Gastrocnemius medialis (tissue), 4 donors: ENCODE measurements at regions not wholly inside any gene's neighbourhood (a gene's known extent, or its start where the extent isn't known, plus 50 kb on each side); places are given as distances from the start of the nearest gene placed in this dataset.

Experiments used
- ATAC-seq, 2 donors: fragments of 150-250 bp; one replicate each; pipeline ENCODE4 v1.9.1; 2016
- DNase-seq, 2 donors: peaks; one replicate each; pipeline ENCODE4 v3.0.0-alpha.2; 2019
- H3K27ac ChIP-seq, 4 donors: fragments of 200-600 bp; sonication (generic); 1 replicate in 1 of 4; 2 replicates in 3 of 4; pipeline ENCODE4 v1.5.1; 2016 to 2018; ENCODE audit warnings: mild to moderate bottlenecking in 2 of 4, moderate library complexity in 1 of 4
- H3K27me3 ChIP-seq, 3 donors: fragments of 200-600 bp; sonication (generic) in 2 of 3; 1 replicate in 1 of 3; 2 replicates in 2 of 3; pipeline versions ENCODE4 v1.5.1 to v1.6.0; 2016 to 2019; ENCODE audit warnings: mild to moderate bottlenecking in 1 of 3, moderate library complexity in 1 of 3
- H3K36me3 ChIP-seq, 2 donors: fragments of 200-600 bp; sonication (generic) in 1 of 2; one replicate each; pipeline ENCODE4 v1.5.1; 2017 to 2018
- H3K4me1 ChIP-seq, 2 donors: fragments of 200-600 bp; sonication (generic) in 1 of 2; one replicate each; pipeline ENCODE4 v1.5.1; 2016 to 2017; ENCODE audit warnings: mild to moderate bottlenecking in 2 of 2
- H3K4me3 ChIP-seq, 4 donors: fragments of 200-600 bp; sonication (generic) in 3 of 4; 1 replicate in 1 of 4; 2 replicates in 3 of 4; pipeline ENCODE4 v1.5.1; 2016 to 2019; ENCODE audit warnings: mild to moderate bottlenecking in 2 of 4
- H3K9me3 ChIP-seq, 3 donors: fragments of 200-600 bp; sonication (generic) in 2 of 3; 1 replicate in 1 of 3; 2 replicates in 2 of 3; pipeline ENCODE4 v1.5.1; 2016 to 2019
- CTCF ChIP-seq, 5 experiments: fragments of 450-650 bp in 3 of 5; fragments of 200-600 bp in 2 of 5; sonication (generic) in 2 of 5; IDR thresholded peaks in 4 of 5; conservative IDR thresholded peaks in 1 of 5; 1 replicate in 4 of 5; 2 replicates in 1 of 5; pipeline ENCODE4 v1.5.1; 2016 to 2019; ENCODE audit warnings: antibody characterized with exemption in 5 of 5, mild to moderate bottlenecking in 3 of 5, moderate library complexity in 3 of 5
- POLR2A ChIP-seq, 2 donors: fragments of 450-650 bp; IDR thresholded peaks; one replicate each; pipeline ENCODE4 v1.6.1; 2017; ENCODE audit warnings: antibody characterized with exemption in 2 of 2, mild to moderate bottlenecking in 2 of 2, moderate library complexity in 2 of 2
- in situ Hi-C, 4 donors: fragments of 200-750 bp; cut with MboI; loops; one replicate each; pipeline versions ENCODE4 v1.15.0 to v1.8.0; 2017; ENCODE audit warnings: low sequenced_read_pairs in 4 of 4
- intact Hi-C: fragments of 100-400 bp; cut with DNase I; formaldehyde crosslinking; loops from one replicate; pipeline ENCODE4 v1.15.1; 2023; ENCODE audit warnings: low total_unique reads

GRCh38 chr20:21653628-21654027, 51.8 kb upstream of the PAX1 start:
- DNase-seq: no peak
- H3K27ac ChIP-seq: no peak overlapping the region
- H3K36me3 ChIP-seq: no peaks in the 10 kb centered on the region
- no peaks in the 10 kb centered on the region for H3K9me3 ChIP-seq
- TF ChIP-seq CTCF (IDR thresholded peaks at IDR 0.05 in 4 of 5, conservative IDR thresholded peaks at IDR 0.05 in 1 of 5) (no peak), POLR2A (IDR thresholded peaks at IDR 0.05) (no peak)
- H3K4me1 ChIP-seq: no peaks in the 10 kb centered on the region
- no peak for ATAC-seq
- intact Hi-C loops: no loop called here
- in situ Hi-C loops: no loop called here
- H3K27me3 ChIP-seq: peaks cover 0 to 6% (median 0%) of the 10 kb centered on the region in 3 donors
- no peak overlapping the region for H3K4me3 ChIP-seq

- intact Hi-C loops (no loop called here), in situ Hi-C loops (no loop called here)
- TF ChIP-seq CTCF (IDR thresholded peaks at IDR 0.05 in 4 of 5, conservative IDR thresholded peaks at IDR 0.05 in 1 of 5) (no peak), POLR2A (IDR thresholded peaks at IDR 0.05) (no peak)
- Histone ChIP-seq H3K27ac (no peak overlapping the region), H3K27me3 (no peaks in the 10 kb centered on the region), H3K36me3 (no peaks in the 10 kb centered on the region), H3K4me1 (no peaks in the 10 kb centered on the region), H3K9me3 (no peaks in the 10 kb centered on the region), H3K4me3 (no peak overlapping the region)
- ATAC-seq: no peak
- no peak for DNase-seq
Measured at GRCh38 chr20:21643417-21643816, 62.0 kb upstream of the PAX1 start.

- Histone ChIP-seq H3K36me3 (no peaks in the 10 kb centered on the region), H3K4me3 (no peak overlapping the region), H3K9me3 (no peaks in the 10 kb centered on the region), H3K4me1 (no peaks in the 10 kb centered on the region), H3K27ac (no peak overlapping the region), H3K27me3 (no peaks in the 10 kb centered on the region)
- TF ChIP-seq POLR2A (IDR thresholded peaks at IDR 0.05): no peak
- intact Hi-C loops (no loop called here), in situ Hi-C loops (no loop called here)
- ATAC-seq: no peak
- DNase-seq: no peak
Measured at GRCh38 chr20:21640556-21640955, 64.9 kb upstream of the PAX1 start.

DNA sequence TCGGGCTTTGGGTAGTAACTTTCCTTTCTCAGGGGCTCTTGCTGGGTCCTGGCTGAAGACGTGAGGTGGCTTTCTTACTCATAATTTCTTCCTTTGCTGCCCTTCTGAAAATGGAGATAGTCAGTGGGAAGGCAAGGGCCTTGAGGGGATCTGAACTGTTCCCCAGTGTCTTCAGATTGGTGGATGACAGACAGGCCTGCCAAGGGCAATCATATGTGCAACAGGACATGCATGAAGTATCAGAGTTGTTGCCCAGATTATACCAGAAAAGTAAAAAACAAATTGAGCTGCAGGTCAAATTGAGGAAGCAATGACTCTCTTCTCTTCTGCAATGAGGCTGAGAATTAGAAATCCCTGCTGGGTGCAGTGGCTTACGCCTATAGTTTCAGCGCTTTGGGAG, 71.6 kb upstream of the PAX1 start:
- H3K4me3 ChIP-seq: no peak overlapping the region
- in situ Hi-C loops: no loop called here
- H3K4me1 ChIP-seq: no peaks in the 10 kb centered on the region
- ATAC-seq: no peak
- H3K27ac ChIP-seq: no peak overlapping the region
- no peaks in the 10 kb centered on the region for H3K27me3 ChIP-seq
- TF ChIP-seq POLR2A (IDR thresholded peaks at IDR 0.05) (no peak), CTCF (IDR thresholded peaks at IDR 0.05 in 4 of 5, conservative IDR thresholded peaks at IDR 0.05 in 1 of 5) (no peak)
- no peaks in the 10 kb centered on the region for H3K9me3 ChIP-seq
- intact Hi-C loops: no loop called here
- no peak for DNase-seq
- H3K36me3 ChIP-seq: no peaks in the 10 kb centered on the region

- Histone ChIP-seq H3K4me3 (no peak overlapping the region), H3K27me3 (peaks cover 0 to 4% (median 0%) of the 10 kb centered on the region in 3 donors), H3K9me3 (no peaks in the 10 kb centered on the region), H3K36me3 (no peaks in the 10 kb centered on the region), H3K4me1 (no peaks in the 10 kb centered on the region), H3K27ac (no peak overlapping the region)
- intact Hi-C loops: no loop called here
- ATAC-seq (no peak), DNase-seq (no peak)
- in situ Hi-C loops: no loop called here
- no peak for TF ChIP-seq POLR2A (IDR thresholded peaks at IDR 0.05)
- no peak for TF ChIP-seq CTCF (IDR thresholded peaks at IDR 0.05 in 4 of 5, conservative IDR thresholded peaks at IDR 0.05 in 1 of 5)
Measured at GRCh38 chr20:21632735-21633053, 72.8 kb upstream of the PAX1 start.
